ENCODE measurements at regions not wholly inside any gene's neighbourhood (a gene's known extent, or its start where the extent isn't known, plus 50 kb on each side); places are given as distances from the start of the nearest gene placed in this dataset.

GRCh38 chr5:8060953-8061429, 192.0 kb downstream of the MTRR start:
- Histone ChIP-seq H2BK5ac (ENCODE audit: low read depth, low read length) (0 out of 2 replicates have a peak overlapping the region, but pooled peaks have one; percentile 29), H3K9ac (replicated peaks in 1 of 4; ENCODE audit: extremely low read depth in 1 of 4, low read depth in 3 of 4, low read length in 3 of 4) (no peak overlapping the region), H3K36me3 (ENCODE audit: control insufficient read depth in 2 of 4, insufficient read depth in 4 of 4, low read length in 3 of 4) (no peaks in the 10 kb centered on the region), H3K9me3 (ENCODE audit: insufficient read depth in 2 of 2, low read depth in 1 of 2, low read length in 1 of 2) (no peaks in the 10 kb centered on the region), H3K23me2 (ENCODE audit: low read depth, low read length) (no peaks in the 10 kb centered on the region), H3K18ac (ENCODE audit: extremely low read depth, low read length) (no peak overlapping the region; the same call in 1 of the 2 replicates), H3K4me1 (replicated peaks in 1 of 4; ENCODE audit: control insufficient read depth in 3 of 4, insufficient read depth in 4 of 4, low read length in 3 of 4) (peaks cover 5 to 12% (median 9%) of the 10 kb centered on the region in 4 experiments), H4K8ac (ENCODE audit: extremely low read depth, insufficient read depth, low read length) (no peak overlapping the region), H3K4me3 (ENCODE audit: extremely low read depth in 1 of 4, insufficient read depth in 2 of 4, low read depth in 3 of 4, low read length in 4 of 4) (no peak overlapping the region), H3K14ac (ENCODE audit: insufficient read length) (no peak overlapping the region), H4K5ac (ENCODE audit: insufficient read length, low read depth, low read length) (no peak overlapping the region), H2BK15ac (ENCODE audit: low read length) (no peak overlapping the region), H2BK120ac (replicated peaks; ENCODE audit: low read depth, low read length) (no peak overlapping the region), H2AFZ (ENCODE audit: low read length) (0 out of 2 replicates have a peak overlapping the region, but pooled peaks have one; percentile 57), H3K4ac (replicated peaks; ENCODE audit: insufficient read length, low read depth, low read length) (no peak overlapping the region), H3K23ac (ENCODE audit: insufficient read length) (no peak overlapping the region), H3K79me1 (ENCODE audit: low read depth, low read length) (no peaks in the 10 kb centered on the region; the same call in 1 of the 2 replicates), H3K79me2 (ENCODE audit: control insufficient read depth in 1 of 2, insufficient read depth in 2 of 2, low read length in 2 of 2) (no peaks in the 10 kb centered on the region), H3K56ac (replicated peaks; ENCODE audit: insufficient read length, low read depth, low read length) (no peak overlapping the region), H4K91ac (replicated peaks; ENCODE audit: insufficient read length, low read length) (no peak overlapping the region), H2BK20ac (ENCODE audit: low read length) (peak overlapping the region; percentile 8; the same call in 1 of the 2 replicates), H3K27ac (ENCODE audit: low read depth, low read length) (no peak overlapping the region), H3K27me3 (replicated peaks in 1 of 4; ENCODE audit: control insufficient read depth in 3 of 4, extremely low read depth in 1 of 4, insufficient read depth in 3 of 4, low read length in 3 of 4) (no peaks in the 10 kb centered on the region), H2BK12ac (ENCODE audit: low read depth, low read length) (no peak overlapping the region), H4K20me1 (replicated peaks in 1 of 2; ENCODE audit: control insufficient read depth in 1 of 2, insufficient read depth in 2 of 2, low read length in 2 of 2) (no peaks in the 10 kb centered on the region), H2AK5ac (ENCODE audit: low read depth, low read length) (no peak overlapping the region), H3K4me2 (ENCODE audit: insufficient read depth in 1 of 2, low read depth in 2 of 2, low read length in 2 of 2) (peak overlapping the region in 1 of 2 experiments; percentile 51; a peak in 1 of 4 replicates)
- no peak for FAIRE-seq
- CTCF ChIA-PET (ENCODE audit: partially characterized antibody), result interaction anchor here (1.0 to 1.5 kb wide), 2 partner anchors 18 to 133 kb away, joined by 3 to 4 read pairs; no protein-coding TSS in a partner anchor
- no peak for DNase-seq (ENCODE audit: low read depth in 1 of 2, low spot score in 2 of 2)
- 87% methylated on average over 7 of the region's 7 CpGs; no CpG with 5 or more reads in 1 of the 2 experiments for WGBS, 2 experiments (ENCODE audit: extremely low coverage in 1 of 2, insufficient coverage in 1 of 2, insufficient read length in 1 of 2, insufficient replicate concordance in 2 of 2, low coverage in 1 of 2, low lambda C conversion rate in 2 of 2, missing lambda C conversion rate in 1 of 2)
- POLR2A ChIA-PET (ENCODE audit: partially characterized antibody), result no interaction called here
- TF ChIP-seq SRF (IDR thresholded peaks at IDR 0.05; ENCODE audit: low read depth, low read length) (no peak), TAF7 (optimal IDR thresholded peaks at IDR 0.05; ENCODE audit: borderline replicate concordance, low read depth, low read length) (no peak), TEAD4 (IDR thresholded peaks at IDR 0.05; ENCODE audit: low read depth, low read length) (no peak)

Data from H1 (cell line).